HG02870 (cell line): ENCODE measurements at regions not wholly inside any gene's neighbourhood (a gene's known extent, or its start where the extent isn't known, plus 50 kb on each side); places are given as distances from the start of the nearest gene placed in this dataset.

Experiments used
- ATAC-seq: cut with Tn5 transposase; IDR thresholded peaks from one replicate; pipeline ENCODE4 v1.9.1; 2021; ENCODE audit warnings: mild to moderate bottlenecking, moderate library complexity; ENCODE audit not compliant: unreplicated experiment

GRCh38 chr1:79695138-79695537 lies 688.6 kb upstream of the ADGRL4 start:
- ATAC-seq, result peak; percentile 75

- no peak for ATAC-seq
These were observed 687.7 kb upstream of the ADGRL4 start for GRCh38 chr1:79694241-79694640.

- ATAC-seq, result no peak
These were observed 687.0 kb upstream of the ADGRL4 start for GRCh38 chr1:79693441-79694114.

- no peak for ATAC-seq
These were observed 686.0 kb upstream of the ADGRL4 start for GRCh38 chr1:79692519-79692918.

GRCh38 chr1:79688932-79689331 lies 682.4 kb upstream of the ADGRL4 start:
- ATAC-seq, result no peak

GRCh38 chr1:79683420-79683819 lies 676.9 kb upstream of the ADGRL4 start:
- ATAC-seq, result no peak

- no peak for ATAC-seq
These were observed 675.9 kb upstream of the ADGRL4 start for GRCh38 chr1:79682478-79682877.

GRCh38 chr1:79681382-79681781 lies 674.9 kb upstream of the ADGRL4 start:
- no peak for ATAC-seq

GRCh38 chr1:79679916-79680315 lies 673.4 kb upstream of the ADGRL4 start:
- no peak for ATAC-seq

- ATAC-seq, result peak; percentile 75
These were observed 661.5 kb upstream of the ADGRL4 start for GRCh38 chr1:79667848-79668696.

- ATAC-seq, result no peak
These were observed 660.6 kb upstream of the ADGRL4 start for GRCh38 chr1:79667166-79667565.

GRCh38 chr1:79663916-79664315 lies 657.4 kb upstream of the ADGRL4 start:
- ATAC-seq, result no peak

- no peak for ATAC-seq
These were observed 656.1 kb upstream of the ADGRL4 start for GRCh38 chr1:79662596-79662995.

- no peak for ATAC-seq
These were observed 653.6 kb upstream of the ADGRL4 start for GRCh38 chr1:79660129-79660528.

- no peak for ATAC-seq
These were observed 651.6 kb upstream of the ADGRL4 start for GRCh38 chr1:79657951-79658658.

GRCh38 chr1:79655876-79656275 lies 649.3 kb upstream of the ADGRL4 start:
- no peak for ATAC-seq

GRCh38 chr1:79652426-79652825 lies 645.9 kb upstream of the ADGRL4 start:
- ATAC-seq, result no peak

GRCh38 chr1:79648126-79648525 lies 641.6 kb upstream of the ADGRL4 start:
- ATAC-seq, result no peak

GRCh38 chr1:79646880-79647279 lies 640.4 kb upstream of the ADGRL4 start:
- no peak for ATAC-seq

GRCh38 chr1:79638382-79638781 lies 631.9 kb upstream of the ADGRL4 start:
- ATAC-seq, result no peak

GRCh38 chr1:79633456-79633855 lies 626.9 kb upstream of the ADGRL4 start:
- peak; percentile 41 for ATAC-seq

- peak; percentile 47 for ATAC-seq
These were observed 622.9 kb upstream of the ADGRL4 start for GRCh38 chr1:79629414-79629813.
